Left ventricle myocardium inferior (tissue), 1 donor: ENCODE measurements at regions not wholly inside any gene's neighbourhood (a gene's known extent, or its start where the extent isn't known, plus 50 kb on each side); places are given as distances from the start of the nearest gene placed in this dataset.
"Not testable (repeated sequence)": the region's sequence is repeated elsewhere in the genome, so short reads cannot be mapped to it uniquely, and the experiment has no call there.

Experiments
- DNase-seq: peaks from one replicate; pipeline ENCODE4 v3.0.0-alpha.2; 2020
- H3K27ac ChIP-seq: fragments of 200-600 bp; replicated peaks from 2 replicates; pipeline ENCODE4 v1.8.0; 2021
- H3K27me3 ChIP-seq: fragments of 200-600 bp; 2 replicates; pipeline ENCODE4 v1.8.0; 2021; ENCODE audit warnings: low read depth
- H3K36me3 ChIP-seq: fragments of 200-600 bp; 2 replicates; pipeline ENCODE4 v1.8.0; 2021
- H3K4me1 ChIP-seq: fragments of 200-600 bp; 2 replicates; pipeline ENCODE4 v1.8.0; 2021
- H3K4me3 ChIP-seq: fragments of 200-600 bp; 2 replicates; pipeline ENCODE4 v1.8.0; 2021; ENCODE audit warnings: mild to moderate bottlenecking, moderate library complexity
- H3K9me3 ChIP-seq: fragments of 200-600 bp; replicated peaks from 2 replicates; pipeline ENCODE4 v1.8.0; 2021
- intact Hi-C: fragments of 100-400 bp; cut with micrococcal nuclease; formaldehyde crosslinking; loops from one replicate; pipeline ENCODE4 v1.11.0; 2022
- TF ChIP-seq, protein P1 (sequence below): fragments of 200-600 bp; IDR thresholded peaks from 2 replicates; pipeline ENCODE4 v1.8.0; 2021; ENCODE audit warnings: antibody characterized with exemption, mild to moderate bottlenecking, borderline replicate concordance
- donor health status: DM: no; HTN: yes; CAD: no; lungs with severe emphysema.

DNA sequence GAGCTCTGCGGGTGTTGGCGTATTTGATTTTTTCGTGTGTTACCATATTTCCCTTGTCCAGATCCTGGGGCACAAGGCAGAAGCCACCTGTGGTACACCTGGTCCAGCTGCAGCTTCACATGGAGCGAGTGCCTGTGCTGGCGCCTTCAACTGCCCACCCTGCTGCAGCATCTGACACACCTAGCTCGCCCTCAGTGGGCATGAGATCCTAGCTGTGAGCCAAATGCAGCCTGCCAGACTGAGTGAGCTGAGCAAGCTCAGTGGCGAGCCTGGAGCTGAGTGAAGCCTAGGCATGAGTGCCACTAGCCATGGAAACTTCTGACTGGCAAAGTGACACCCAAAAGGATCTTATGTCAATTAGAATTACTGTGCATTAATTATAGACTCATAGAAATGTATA lies 1226.8 kb upstream of the FLRT2 start:
- H3K27me3 ChIP-seq = no peaks in the 10 kb centered on the region
- peaks cover 35% of the 10 kb centered on the region for H3K9me3 ChIP-seq
- TF ChIP-seq, protein P1, sequence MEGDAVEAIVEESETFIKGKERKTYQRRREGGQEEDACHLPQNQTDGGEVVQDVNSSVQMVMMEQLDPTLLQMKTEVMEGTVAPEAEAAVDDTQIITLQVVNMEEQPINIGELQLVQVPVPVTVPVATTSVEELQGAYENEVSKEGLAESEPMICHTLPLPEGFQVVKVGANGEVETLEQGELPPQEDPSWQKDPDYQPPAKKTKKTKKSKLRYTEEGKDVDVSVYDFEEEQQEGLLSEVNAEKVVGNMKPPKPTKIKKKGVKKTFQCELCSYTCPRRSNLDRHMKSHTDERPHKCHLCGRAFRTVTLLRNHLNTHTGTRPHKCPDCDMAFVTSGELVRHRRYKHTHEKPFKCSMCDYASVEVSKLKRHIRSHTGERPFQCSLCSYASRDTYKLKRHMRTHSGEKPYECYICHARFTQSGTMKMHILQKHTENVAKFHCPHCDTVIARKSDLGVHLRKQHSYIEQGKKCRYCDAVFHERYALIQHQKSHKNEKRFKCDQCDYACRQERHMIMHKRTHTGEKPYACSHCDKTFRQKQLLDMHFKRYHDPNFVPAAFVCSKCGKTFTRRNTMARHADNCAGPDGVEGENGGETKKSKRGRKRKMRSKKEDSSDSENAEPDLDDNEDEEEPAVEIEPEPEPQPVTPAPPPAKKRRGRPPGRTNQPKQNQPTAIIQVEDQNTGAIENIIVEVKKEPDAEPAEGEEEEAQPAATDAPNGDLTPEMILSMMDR = no peak
- intact Hi-C loops = no loop called here
- no peak for DNase-seq
- H3K4me1 ChIP-seq = no peaks in the 10 kb centered on the region
- no peak overlapping the region for H3K27ac ChIP-seq
- H3K4me3 ChIP-seq = no peak overlapping the region
- H3K36me3 ChIP-seq = no peaks in the 10 kb centered on the region

DNA sequence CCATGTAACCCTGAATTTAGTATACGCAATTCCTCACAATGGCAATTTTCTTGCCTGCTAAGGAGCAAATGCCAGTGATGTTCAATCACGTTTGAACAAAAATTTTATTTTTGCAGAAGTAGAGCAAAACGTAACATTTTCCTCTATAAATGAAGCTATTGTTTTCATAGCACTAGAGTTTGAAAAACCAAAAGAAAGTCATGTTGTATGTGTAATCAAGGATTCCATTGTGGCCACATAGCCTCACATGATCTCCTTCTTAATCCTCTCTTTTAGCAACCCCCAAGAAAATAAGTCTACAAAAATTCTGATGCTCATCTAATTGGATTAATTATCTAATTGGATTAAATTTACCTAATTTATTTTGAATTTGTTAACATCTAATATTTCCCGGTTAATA lies 1217.4 kb upstream of the FLRT2 start:
- intact Hi-C loops = no loop called here
- peaks cover 13% of the 10 kb centered on the region for H3K9me3 ChIP-seq
- H3K4me1 ChIP-seq = no peaks in the 10 kb centered on the region
- TF ChIP-seq, protein P1 = no peak
- no peaks in the 10 kb centered on the region for H3K27me3 ChIP-seq
- no peak for DNase-seq
- no peak overlapping the region for H3K4me3 ChIP-seq
- no peak overlapping the region for H3K27ac ChIP-seq
- no peaks in the 10 kb centered on the region for H3K36me3 ChIP-seq

DNA sequence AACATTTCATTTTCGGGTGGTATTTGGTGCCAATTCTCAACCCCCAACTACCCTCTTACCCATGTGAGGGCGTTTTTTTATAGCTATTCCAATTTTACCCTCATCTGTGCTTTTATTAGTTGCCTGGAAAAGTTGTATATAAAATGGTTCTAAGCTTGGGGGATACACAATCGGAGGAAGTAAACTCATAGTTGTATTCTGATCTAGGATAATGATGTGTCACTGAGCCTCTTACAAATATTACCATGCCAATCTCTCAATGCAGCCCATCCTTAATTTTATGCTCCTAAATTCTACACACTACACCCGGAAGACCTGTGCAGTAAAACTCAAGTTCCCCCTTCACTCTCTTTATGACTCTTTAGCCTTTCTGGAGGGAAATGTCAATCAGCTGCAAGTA lies 1206.5 kb upstream of the FLRT2 start:
- intact Hi-C loops = no loop called here
- Histone ChIP-seq H3K4me3 (no peak overlapping the region), H3K4me1 (no peaks in the 10 kb centered on the region), H3K27ac (peak overlapping the region; percentile 56), H3K27me3 (no peaks in the 10 kb centered on the region), H3K36me3 (no peaks in the 10 kb centered on the region), H3K9me3 (peaks cover 9% of the 10 kb centered on the region)
- TF ChIP-seq, protein P1 = no peak
- DNase-seq = no peak

DNA sequence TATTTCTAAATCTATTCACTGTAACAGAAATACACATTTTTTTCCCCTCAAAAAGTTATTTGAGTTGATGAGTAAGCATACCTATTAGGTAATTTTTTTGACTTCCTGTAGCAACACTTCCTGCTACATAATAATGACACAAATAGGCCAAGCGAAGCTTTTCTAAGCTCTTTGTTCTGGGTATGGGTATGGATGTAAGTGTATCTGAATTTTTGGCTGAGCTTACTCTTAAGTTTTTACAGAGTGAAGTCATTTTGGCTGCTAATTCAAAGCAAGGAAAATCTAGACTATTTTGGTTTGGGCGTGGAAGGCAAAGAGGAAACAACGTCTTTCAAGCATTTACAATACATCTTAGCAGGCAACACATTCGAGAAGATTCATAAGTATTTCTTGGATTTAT lies 1206.0 kb upstream of the FLRT2 start:
- H3K27me3 ChIP-seq = no peaks in the 10 kb centered on the region
- peaks cover 9% of the 10 kb centered on the region for H3K9me3 ChIP-seq
- peak overlapping the region; percentile 56 for H3K27ac ChIP-seq
- no peaks in the 10 kb centered on the region for H3K4me1 ChIP-seq
- no peak overlapping the region for H3K4me3 ChIP-seq
- intact Hi-C loops = no loop called here
- DNase-seq = no peak
- no peaks in the 10 kb centered on the region for H3K36me3 ChIP-seq
- TF ChIP-seq, protein P1 = no peak

DNA sequence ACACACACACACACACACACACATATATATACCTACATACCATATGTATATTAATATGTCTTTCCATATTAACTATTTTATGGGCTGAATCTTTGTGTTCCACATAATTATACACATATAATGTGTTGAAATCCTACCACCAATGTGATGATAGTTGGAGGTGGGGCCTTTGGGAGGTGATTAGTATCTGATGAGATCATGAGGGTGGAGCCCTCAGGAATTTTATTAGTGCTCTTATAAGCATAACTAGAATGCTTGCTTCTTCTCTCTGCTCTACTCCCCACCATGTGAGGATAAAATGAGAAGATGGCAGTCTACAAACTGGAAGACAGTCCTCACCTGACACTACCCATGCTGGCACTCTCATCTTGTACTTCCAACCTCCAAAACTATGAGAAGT lies 1193.5 kb upstream of the FLRT2 start:
- Histone ChIP-seq H3K36me3 (no peaks in the 10 kb centered on the region), H3K4me3 (no peak overlapping the region), H3K27me3 (no peaks in the 10 kb centered on the region), H3K4me1 (no peaks in the 10 kb centered on the region), H3K9me3 (peaks cover 21% of the 10 kb centered on the region), H3K27ac (no peak overlapping the region)
- no peak for DNase-seq
- intact Hi-C loops = no loop called here
- TF ChIP-seq, protein P1 = no peak

DNA sequence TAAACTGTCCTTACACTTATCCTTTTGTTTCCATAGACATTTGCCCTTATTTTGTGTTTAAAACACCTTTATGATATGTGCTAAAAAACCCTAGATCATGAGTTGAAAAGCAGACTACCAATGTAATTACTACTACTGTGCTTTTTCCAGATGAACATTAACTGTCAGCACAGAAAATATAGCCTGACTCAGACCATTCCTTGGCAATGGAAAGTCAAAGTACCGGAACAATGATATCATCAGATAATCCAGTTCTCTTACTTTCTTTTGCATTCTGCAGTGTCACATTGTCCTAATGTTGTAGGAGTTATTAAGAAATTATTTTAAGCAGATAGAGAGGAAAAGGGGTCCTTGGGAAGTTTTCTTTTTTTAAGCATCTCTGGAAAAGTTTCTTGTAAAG lies 1189.0 kb upstream of the FLRT2 start:
- H3K36me3 ChIP-seq = no peaks in the 10 kb centered on the region
- no peak for DNase-seq
- H3K27me3 ChIP-seq = no peaks in the 10 kb centered on the region
- no peaks in the 10 kb centered on the region for H3K4me1 ChIP-seq
- H3K4me3 ChIP-seq = no peak overlapping the region
- peaks cover 24% of the 10 kb centered on the region for H3K9me3 ChIP-seq
- H3K27ac ChIP-seq = no peak overlapping the region
- TF ChIP-seq, protein P1 = no peak
- intact Hi-C loops = no loop called here

DNA sequence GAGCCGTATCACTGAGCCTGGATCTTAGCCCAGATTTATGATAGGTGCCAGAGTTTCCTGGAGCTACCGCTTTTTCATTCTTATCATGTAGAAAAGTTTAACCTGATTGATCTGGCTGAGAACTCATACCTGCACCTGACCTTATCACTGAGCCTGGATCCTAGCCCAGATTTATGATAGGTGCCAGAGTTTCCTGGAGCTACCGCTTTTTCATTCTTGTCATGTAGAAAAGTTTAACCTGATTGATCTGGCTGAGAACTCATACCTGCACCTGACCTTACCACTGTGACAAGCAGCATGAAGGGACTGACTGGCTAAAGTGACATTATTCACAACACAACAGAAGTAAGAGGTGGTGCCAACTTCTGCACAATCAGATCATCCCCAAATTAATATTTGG lies 1188.1 kb upstream of the FLRT2 start:
- H3K36me3 ChIP-seq, intact Hi-C loops, H3K4me1 ChIP-seq, H3K27ac ChIP-seq, H3K4me3 ChIP-seq, DNase-seq, H3K27me3 ChIP-seq: not testable (repeated sequence)
- H3K9me3 ChIP-seq = peaks cover 24% of the 10 kb centered on the region
